Loucy (cell line): ENCODE measurements at regions not wholly inside any gene's neighbourhood (a gene's known extent, or its start where the extent isn't known, plus 50 kb on each side); places are given as distances from the start of the nearest gene placed in this dataset.
"Not testable (repeated sequence)": the region's sequence is repeated elsewhere in the genome, so short reads cannot be mapped to it uniquely, and the experiment has no call there.

ENCODE experiments used
- H2AFZ ChIP-seq: fragments of 200-600 bp; sonication (generic); 2 replicates; pipeline ENCODE4 v1.6.0; 2016; ENCODE audit warnings: antibody characterized with exemption, mild to moderate bottlenecking, low read length, moderate library complexity
- H3F3A ChIP-seq: fragments of 200-600 bp; 2 replicates; pipeline ENCODE4 v1.6.0; 2016; ENCODE audit warnings: antibody characterized with exemption, low read depth, mild to moderate bottlenecking
- H3K27me3 ChIP-seq: fragments of 200-600 bp; sonication (generic); 2 replicates; pipeline ENCODE4 v1.6.1; 2014; ENCODE audit warnings: low read length, mild to moderate bottlenecking; ENCODE audit not compliant: insufficient read depth, poor library complexity, severe bottlenecking
- H3K36me3 ChIP-seq: fragments of 200-600 bp; sonication (generic); 2 replicates; pipeline ENCODE4 v1.6.1; 2016; ENCODE audit warnings: low read length; ENCODE audit not compliant: insufficient read depth
- H3K4me1 ChIP-seq: fragments of 200-600 bp; sonication (generic); 2 replicates; pipeline ENCODE4 v1.5.1; 2014; ENCODE audit warnings: low read length, mild to moderate bottlenecking; ENCODE audit not compliant: insufficient read depth, poor library complexity, severe bottlenecking
- H3K4me2 ChIP-seq: fragments of 200-600 bp; sonication (generic); 2 replicates; pipeline ENCODE4 v1.6.0; 2014; ENCODE audit warnings: antibody characterized with exemption, low read length, low read depth, mild to moderate bottlenecking; ENCODE audit not compliant: poor library complexity, severe bottlenecking
- H3K4me3 ChIP-seq: fragments of 200-600 bp; sonication (generic); 2 replicates; pipeline ENCODE4 v1.5.1; 2014; ENCODE audit warnings: low read length, mild to moderate bottlenecking, mixed read lengths; ENCODE audit not compliant: poor library complexity, severe bottlenecking
- H3K79me2 ChIP-seq: fragments of 200-600 bp; sonication (generic); 2 replicates; pipeline ENCODE4 v1.6.1; 2014; ENCODE audit warnings: low read length; ENCODE audit not compliant: insufficient read depth
- H3K9ac ChIP-seq: fragments of 200-600 bp; sonication (generic); 2 replicates; pipeline ENCODE4 v1.6.0; 2014; ENCODE audit warnings: mild to moderate bottlenecking, low read depth, low read length, moderate library complexity; ENCODE audit not compliant: poor library complexity, severe bottlenecking
- H3K9me2 ChIP-seq: fragments of 200-600 bp; sonication (generic); replicated peaks from 2 replicates; pipeline ENCODE4 v1.6.1; 2016; ENCODE audit warnings: low read depth, low read length, mixed read lengths
- H3K9me3 ChIP-seq: fragments of 200-600 bp; sonication (generic); 2 replicates; pipeline ENCODE4 v1.6.1; 2014; ENCODE audit warnings: mild to moderate bottlenecking, antibody characterized with exemption, low read length, low read depth; ENCODE audit not compliant: insufficient read depth
- H4K20me1 ChIP-seq: fragments of 200-600 bp; sonication (generic); 2 replicates; pipeline ENCODE4 v1.6.0; 2014; ENCODE audit warnings: antibody characterized with exemption, low read length, mild to moderate bottlenecking; ENCODE audit not compliant: insufficient read depth, poor library complexity, severe bottlenecking
- CTCF ChIP-seq: fragments of 200-600 bp; sonication (generic); conservative IDR thresholded peaks from 2 replicates; pipeline ENCODE4 v1.5.1; 2014; ENCODE audit warnings: mild to moderate bottlenecking, antibody characterized with exemption, low read length
- EZH2phosphoT487 ChIP-seq: fragments of 200-600 bp; IDR thresholded peaks from 2 replicates; pipeline ENCODE4 v1.6.1; 2018; ENCODE audit warnings: antibody characterized with exemption, mild to moderate bottlenecking, moderate library complexity, borderline replicate concordance

- H3F3A ChIP-seq = 0 out of 2 replicates have a peak, but pooled peaks cover 3% of the 10 kb centered on the region
- H3K79me2 ChIP-seq = no peaks in the 10 kb centered on the region
- no peaks in the 10 kb centered on the region for H3K4me1 ChIP-seq
- no peak overlapping the region for H3K4me3 ChIP-seq
- H3K9ac ChIP-seq = no peak overlapping the region
- H3K36me3 ChIP-seq = no peaks in the 10 kb centered on the region
- H4K20me1 ChIP-seq = no peaks in the 10 kb centered on the region
- H2AFZ ChIP-seq = no peak overlapping the region
- no peak overlapping the region for H3K4me2 ChIP-seq
- H3K27me3 ChIP-seq = no peaks in the 10 kb centered on the region
- TF ChIP-seq CTCF = no peak
- no peak for TF ChIP-seq EZH2phosphoT487
- no peaks in the 10 kb centered on the region for H3K9me3 ChIP-seq
- no peaks in the 10 kb centered on the region for H3K9me2 ChIP-seq
Measured at GRCh38 chr7:26937306-26937705, 72.9 kb upstream of the SKAP2 start.

- H3K36me3 ChIP-seq, H3K9me2 ChIP-seq, H3K9me3 ChIP-seq, H3F3A ChIP-seq, H2AFZ ChIP-seq, H3K79me2 ChIP-seq, H3K4me1 ChIP-seq, H3K27me3 ChIP-seq, H3K9ac ChIP-seq, H3K4me3 ChIP-seq, H4K20me1 ChIP-seq, H3K4me2 ChIP-seq: not testable (repeated sequence)
Measured at GRCh38 chr7:26932616-26933015, 68.2 kb upstream of the SKAP2 start.

DNA sequence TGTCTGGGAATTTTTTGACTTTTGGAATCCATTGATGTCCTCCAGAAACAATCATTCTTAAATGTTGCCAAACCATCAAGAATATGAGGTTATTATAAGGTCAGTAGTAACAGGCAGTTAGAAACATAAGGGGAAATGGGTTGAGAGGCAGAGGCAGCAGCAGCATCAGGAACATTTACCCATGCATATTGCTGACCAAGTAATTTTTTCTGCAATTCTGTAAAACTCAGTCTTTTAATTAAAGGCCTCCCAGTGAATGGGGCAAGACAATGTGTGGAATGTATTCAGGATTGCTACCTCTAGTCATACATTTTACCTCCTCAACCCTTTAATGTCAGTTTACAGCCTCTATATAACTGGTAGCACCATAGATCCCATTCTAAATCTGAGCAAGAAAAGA is 66.5 kb upstream of the SKAP2 start:
- no peaks in the 10 kb centered on the region for H3F3A ChIP-seq

More for the DNA sequence above, 66.5 kb upstream of the SKAP2 start:
- no peaks in the 10 kb centered on the region for H3K9me2 ChIP-seq
- H3K79me2 ChIP-seq = no peaks in the 10 kb centered on the region
- H3K4me1 ChIP-seq = no peaks in the 10 kb centered on the region
- no peak overlapping the region for H3K9ac ChIP-seq
- TF ChIP-seq EZH2phosphoT487 (no peak), CTCF (no peak)
- no peak overlapping the region for H3K4me3 ChIP-seq
- no peaks in the 10 kb centered on the region for H3K9me3 ChIP-seq
- H3K36me3 ChIP-seq = no peaks in the 10 kb centered on the region
- H3K4me2 ChIP-seq = no peak overlapping the region
- no peaks in the 10 kb centered on the region for H3K27me3 ChIP-seq
- H4K20me1 ChIP-seq = no peaks in the 10 kb centered on the region
- H2AFZ ChIP-seq = no peak overlapping the region
